Fibroblast of skin of left quadriceps (primary cell): ENCODE measurements at regions not wholly inside any gene's neighbourhood (a gene's known extent, or its start where the extent isn't known, plus 50 kb on each side); places are given as distances from the start of the nearest gene placed in this dataset.
A peak's percentile ranks its signal among the peaks of the same experiment; 100 is the strongest.

ENCODE experiments used
- DNase-seq, 2 experiments: peaks; one replicate each; pipeline ENCODE4 v3.0.0-alpha.2; 2013; ENCODE audit warnings: low read depth in 2 of 2

GRCh38 chr6:56864171-56864616, 90.7 kb upstream of the BEND6 start:
- DNase-seq, result no peak

- no peak for DNase-seq
Measured at GRCh38 chr6:56863366-56863765, 91.5 kb upstream of the BEND6 start.

- no peak for DNase-seq
Measured at GRCh38 chr6:56862415-56863175, 92.3 kb upstream of the BEND6 start.

GRCh38 chr6:56860475-56860874, 94.4 kb upstream of the BEND6 start:
- no peak for DNase-seq

- DNase-seq, result no peak
Measured at GRCh38 chr6:56856036-56856580, 98.8 kb upstream of the BEND6 start.

GRCh38 chr6:56854086-56854485, 100.8 kb upstream of the BEND6 start:
- no peak for DNase-seq

- DNase-seq, result no peak
Measured at GRCh38 chr6:56853541-56853940, 101.4 kb upstream of the BEND6 start.

- no peak for DNase-seq
Measured at GRCh38 chr6:56852260-56853010, 102.5 kb upstream of the BEND6 start.

- peak; percentile 68 to 69 for DNase-seq
Measured at GRCh38 chr6:56851541-56852259, 103.2 kb upstream of the BEND6 start.

GRCh38 chr6:56851074-56851473, 103.8 kb upstream of the BEND6 start:
- no peak for DNase-seq

- DNase-seq, result no peak
Measured at GRCh38 chr6:56850626-56851025, 104.3 kb upstream of the BEND6 start.

- DNase-seq, result no peak
Measured at GRCh38 chr6:56849896-56850295, 105.0 kb upstream of the BEND6 start.

GRCh38 chr6:56848105-56848504, 106.8 kb upstream of the BEND6 start:
- DNase-seq, result no peak

- no peak for DNase-seq
Measured at GRCh38 chr6:56845032-56845431, 109.9 kb upstream of the BEND6 start.

- DNase-seq, result no peak
Measured at GRCh38 chr6:56843476-56844349, 111.2 kb upstream of the BEND6 start.

- no peak for DNase-seq
Measured at GRCh38 chr6:56842686-56843475, 112.0 kb upstream of the BEND6 start.

- no peak for DNase-seq
Measured at GRCh38 chr6:56841751-56842150, 113.2 kb upstream of the BEND6 start.

- no peak for DNase-seq
Measured at GRCh38 chr6:56841381-56841749, 113.5 kb upstream of the BEND6 start.

GRCh38 chr6:56840467-56841380, 114.2 kb upstream of the BEND6 start:
- peak in 1 of 2 experiments; percentile 52 for DNase-seq
